H9 (cell line): ENCODE measurements at regions not wholly inside any gene's neighbourhood (a gene's known extent, or its start where the extent isn't known, plus 50 kb on each side); places are given as distances from the start of the nearest gene placed in this dataset.
"Not testable (repeated sequence)": the region's sequence is repeated elsewhere in the genome, so short reads cannot be mapped to it uniquely, and the experiment has no call there.

ENCODE experiments used
- DNase-seq: peaks from one replicate; pipeline ENCODE4 v3.0.0-alpha.2; 2017
- H2AFZ ChIP-seq: one replicate; pipeline ENCODE4 v1.6.1; 2013; ENCODE audit warnings: mild to moderate bottlenecking, low read length, control low read depth, moderate library complexity
- H2AK5ac ChIP-seq: 2 replicates; pipeline ENCODE4 v1.6.1; 2013; ENCODE audit warnings: low read length, control low read depth, mixed read lengths; ENCODE audit not compliant: insufficient read length
- H2BK120ac ChIP-seq: one replicate; pipeline ENCODE4 v1.6.1; 2013; ENCODE audit warnings: low read depth, mild to moderate bottlenecking, low read length, control low read depth, inconsistent platforms; ENCODE audit not compliant: poor library complexity, severe bottlenecking
- H2BK12ac ChIP-seq: 2 replicates; pipeline ENCODE4 v1.6.1; 2013; ENCODE audit warnings: low read length, control low read depth, mixed read lengths, low read depth; ENCODE audit not compliant: insufficient read length
- H2BK15ac ChIP-seq: 2 replicates; pipeline ENCODE4 v1.6.1; 2013; ENCODE audit warnings: low read depth, low read length, control low read depth
- H2BK20ac ChIP-seq: one replicate; pipeline ENCODE4 v1.6.1; 2013; ENCODE audit warnings: low read depth, mild to moderate bottlenecking, low read length, control low read depth, inconsistent platforms; ENCODE audit not compliant: poor library complexity, severe bottlenecking
- H2BK5ac ChIP-seq: 2 replicates; pipeline ENCODE4 v1.6.1; 2013; ENCODE audit warnings: low read length, control low read depth, mixed read lengths; ENCODE audit not compliant: insufficient read length
- H3K14ac ChIP-seq: 2 replicates; pipeline ENCODE4 v1.6.1; 2013; ENCODE audit warnings: low read length, control low read depth; ENCODE audit not compliant: insufficient read depth
- H3K18ac ChIP-seq: 2 replicates; pipeline ENCODE4 v1.6.1; 2013; ENCODE audit warnings: low read depth, mild to moderate bottlenecking, mixed read lengths, low read length, control low read depth; ENCODE audit not compliant: insufficient read length
- H3K23ac ChIP-seq: 2 replicates; pipeline ENCODE4 v1.6.1; 2013; ENCODE audit warnings: low read length, control low read depth, mixed read lengths, low read depth; ENCODE audit not compliant: insufficient read length
- H3K23me2 ChIP-seq: 2 replicates; pipeline ENCODE4 v1.6.1; 2013; ENCODE audit warnings: low read depth, mild to moderate bottlenecking, mixed read lengths, low read length, control low read depth; ENCODE audit not compliant: insufficient read length, poor library complexity, severe bottlenecking
- H3K27ac ChIP-seq: 2 replicates; pipeline ENCODE4 v1.5.1; 2013; ENCODE audit warnings: low read length, control low read depth, mixed read lengths, low read depth; ENCODE audit not compliant: insufficient read length
- H3K27me3 ChIP-seq: 2 replicates; pipeline ENCODE4 v1.6.1; 2013; ENCODE audit warnings: low read length, control low read depth, inconsistent platforms; ENCODE audit not compliant: insufficient read depth
- H3K4ac ChIP-seq: 2 replicates; pipeline ENCODE4 v1.6.1; 2013; ENCODE audit warnings: low read depth, mild to moderate bottlenecking, control low read depth, inconsistent platforms, low read length, moderate library complexity
- H3K4me1 ChIP-seq: 2 replicates; pipeline ENCODE4 v1.6.1; 2013; ENCODE audit warnings: low read length, control low read depth, inconsistent platforms; ENCODE audit not compliant: insufficient read depth
- H3K4me2 ChIP-seq: 2 replicates; pipeline ENCODE4 v1.6.1; 2013; ENCODE audit warnings: low read length, control low read depth, mixed read lengths; ENCODE audit not compliant: insufficient read length, insufficient read depth
- H3K56ac ChIP-seq: 2 replicates; pipeline ENCODE4 v1.6.1; 2013; ENCODE audit warnings: low read depth, mild to moderate bottlenecking, mixed read lengths, low read length, control low read depth; ENCODE audit not compliant: insufficient read length
- H3K79me1 ChIP-seq: 2 replicates; pipeline ENCODE4 v1.6.1; 2013; ENCODE audit warnings: low read depth, mild to moderate bottlenecking, moderate library complexity, low read length, control low read depth, inconsistent platforms; ENCODE audit not compliant: insufficient read depth, poor library complexity, severe bottlenecking
- H3K79me2 ChIP-seq: 2 replicates; pipeline ENCODE4 v1.6.1; 2013; ENCODE audit warnings: low read length, control low read depth, inconsistent platforms; ENCODE audit not compliant: insufficient read depth
- H3K9ac ChIP-seq: 2 replicates; pipeline ENCODE4 v1.6.1; 2013; ENCODE audit warnings: low read length, control low read depth, mixed read lengths; ENCODE audit not compliant: insufficient read length; ENCODE audit errors: extremely low read depth
- H3K9me3 ChIP-seq: one replicate; pipeline ENCODE4 v1.6.1; 2013; ENCODE audit warnings: low read depth, low read length, inconsistent platforms; ENCODE audit not compliant: control insufficient read depth
- H3T11ph ChIP-seq: one replicate; pipeline ENCODE4 v1.6.1; 2013; ENCODE audit warnings: mild to moderate bottlenecking, low read length, control low read depth, inconsistent platforms
- H4K20me1 ChIP-seq: one replicate; pipeline ENCODE4 v1.6.1; 2013; ENCODE audit not compliant: control insufficient read depth, insufficient read length, insufficient read depth
- H4K5ac ChIP-seq: 2 replicates; pipeline ENCODE4 v1.6.1; 2013; ENCODE audit warnings: low read depth, mild to moderate bottlenecking, mixed read lengths, low read length, control low read depth; ENCODE audit not compliant: insufficient read length
- H4K8ac ChIP-seq: replicated peaks from 2 replicates; pipeline ENCODE4 v1.6.1; 2013; ENCODE audit warnings: low read length, control low read depth, mixed read lengths, low read depth; ENCODE audit not compliant: insufficient read length
- H4K91ac ChIP-seq: 2 replicates; pipeline ENCODE4 v1.6.1; 2013; ENCODE audit warnings: low read depth, mild to moderate bottlenecking, moderate library complexity, mixed read lengths, low read length, control low read depth; ENCODE audit not compliant: insufficient read length
- H3K27ac Mint-ChIP-seq, 3 experiments: 2 replicates in 2 of 3; 3 replicates in 1 of 3; pipeline ENCODE4 v1.8.0; 2020 to 2021; ENCODE audit warnings: mixed read lengths in 3 of 3, mild to moderate bottlenecking in 1 of 3, moderate library complexity in 1 of 3
- H3K27me3 Mint-ChIP-seq: 2 replicates; pipeline ENCODE4 v1.8.0; 2021; ENCODE audit warnings: low read depth, mild to moderate bottlenecking, moderate library complexity, mixed read lengths
- H3K36me3 Mint-ChIP-seq, 3 experiments: 2 replicates in 2 of 3; 3 replicates in 1 of 3; pipeline ENCODE4 v1.8.0; 2020 to 2021; ENCODE audit warnings: low read depth in 3 of 3, mixed read lengths in 3 of 3; ENCODE audit not compliant: insufficient read depth in 1 of 3
- H3K4me1 Mint-ChIP-seq, 2 experiments: 2 replicates each; pipeline ENCODE4 v1.8.0; 2020; ENCODE audit warnings: mixed read lengths in 2 of 2
- H3K4me3 Mint-ChIP-seq, 2 experiments: 2 replicates in 1 of 2; 3 replicates in 1 of 2; pipeline ENCODE4 v1.8.0; 2020 to 2021; ENCODE audit warnings: mild to moderate bottlenecking in 2 of 2, mixed read lengths in 2 of 2, moderate library complexity in 1 of 2
- H3K9me3 Mint-ChIP-seq, 2 experiments: 2 replicates in 1 of 2; 3 replicates in 1 of 2; pipeline ENCODE4 v1.8.0; 2020; ENCODE audit warnings: mild to moderate bottlenecking in 2 of 2, mixed read lengths in 2 of 2, moderate library complexity in 1 of 2
- CTCF ChIP-seq: fragments of 200-600 bp; sonication (generic); conservative IDR thresholded peaks from 3 replicates; pipeline ENCODE4 v1.8.0; 2021; ENCODE audit warnings: antibody characterized with exemption, mild to moderate bottlenecking
- WGBS: extraction: QIAGEN DNeasy Blood & Tissue Kit; methylation state at CpG from one replicate; pipeline ENCODE4 v1.1.7; 2013; ENCODE audit warnings: missing lambda C conversion rate, low lambda C conversion rate, mixed read lengths; ENCODE audit not compliant: insufficient read length; ENCODE audit errors: extremely low coverage; 5-methylcytosine and 5-hydroxymethylcytosine counted together

GRCh38 chr6:2597991-2598390 lies 152.7 kb downstream of the MYLK4 start:
- Histone ChIP-seq H3K18ac (no peak overlapping the region), H3K23ac (no peak overlapping the region), H3K79me2 (no peaks in the 10 kb centered on the region), H2AK5ac (no peak overlapping the region), H3T11ph (no peak overlapping the region), H3K4me1 (no peaks in the 10 kb centered on the region), H4K8ac (no peak overlapping the region), H2BK15ac (no peak overlapping the region), H3K9ac (no peak overlapping the region), H3K27ac (no peak overlapping the region), H3K56ac (no peak overlapping the region), H3K4ac (no peak overlapping the region), H3K9me3 (no peaks in the 10 kb centered on the region), H4K20me1 (no peaks in the 10 kb centered on the region), H3K27me3 (no peaks in the 10 kb centered on the region), H4K91ac (no peak overlapping the region), H3K14ac (no peak overlapping the region), H2BK12ac (no peak overlapping the region), H3K23me2 (no peaks in the 10 kb centered on the region), H2AFZ (no peak overlapping the region), H3K4me2 (no peak overlapping the region), H2BK5ac (no peak overlapping the region), H2BK20ac (no peak overlapping the region), H2BK120ac (no peak overlapping the region), H4K5ac (no peak overlapping the region), H3K79me1 (no peaks in the 10 kb centered on the region)
- no peak for TF ChIP-seq CTCF
- Mint-ChIP-seq H3K27me3 (no peaks in the 10 kb centered on the region; the same call in 1 of the 2 replicates), H3K36me3 (no peaks in the 10 kb centered on the region), H3K27ac (no peak overlapping the region), H3K4me3 (no peak overlapping the region), H3K9me3 (no peaks in the 10 kb centered on the region; a peak in 1 of 5 replicates), H3K4me1 (no peaks in the 10 kb centered on the region)
- WGBS = no CpG with 5 or more reads among the region's 4 CpGs
- DNase-seq = no peak

- not testable (repeated sequence) for H3K4me3 Mint-ChIP-seq, H2AFZ ChIP-seq, H2BK15ac ChIP-seq, H3T11ph ChIP-seq, H3K36me3 Mint-ChIP-seq, H4K5ac ChIP-seq, H3K18ac ChIP-seq, H3K23ac ChIP-seq, H3K23me2 ChIP-seq, H2BK12ac ChIP-seq, H2AK5ac ChIP-seq, H3K79me2 ChIP-seq, H3K27ac ChIP-seq, H2BK20ac ChIP-seq, H3K27me3 Mint-ChIP-seq, H3K27me3 ChIP-seq, H2BK120ac ChIP-seq, H3K4me1 Mint-ChIP-seq, H3K4me2 ChIP-seq, H3K4ac ChIP-seq, H3K14ac ChIP-seq, H4K8ac ChIP-seq, H3K9ac ChIP-seq, H3K4me1 ChIP-seq, DNase-seq, H2BK5ac ChIP-seq, H4K91ac ChIP-seq, H3K79me1 ChIP-seq, H3K9me3 Mint-ChIP-seq, H3K9me3 ChIP-seq, H4K20me1 ChIP-seq, H3K27ac Mint-ChIP-seq, H3K56ac ChIP-seq
- WGBS = no CpG with 5 or more reads among the region's 2 CpGs
Measured at GRCh38 chr6:2597457-2597856, 153.3 kb downstream of the MYLK4 start.
